Eye (tissue), 1 donor: ENCODE measurements at regions not wholly inside any gene's neighbourhood (a gene's known extent, or its start where the extent isn't known, plus 50 kb on each side); places are given as distances from the start of the nearest gene placed in this dataset.

ENCODE experiments used
- DNase-seq: peaks from one replicate; pipeline ENCODE4 v3.0.0-alpha.2; 2015

- DNase-seq, result no peak
These were observed 65.2 kb upstream of the CDON start for GRCh38 chr11:126127898-126128297.

- DNase-seq, result no peak
These were observed 64.7 kb upstream of the CDON start for GRCh38 chr11:126127284-126127845.

- no peak for DNase-seq
These were observed 61.6 kb upstream of the CDON start for GRCh38 chr11:126124231-126124661.

- no peak for DNase-seq
These were observed 61.0 kb upstream of the CDON start for GRCh38 chr11:126123686-126124085.

- peak; percentile 10 for DNase-seq
These were observed 60.2 kb upstream of the CDON start for GRCh38 chr11:126122863-126123262.

- DNase-seq, result no peak
These were observed 58.6 kb upstream of the CDON start for GRCh38 chr11:126121296-126121695.

- no peak for DNase-seq
These were observed 56.1 kb upstream of the CDON start for GRCh38 chr11:126118806-126119205.

- peak; percentile 79 for DNase-seq
These were observed 53.2 kb upstream of the CDON start for GRCh38 chr11:126115816-126116331.

GRCh38 chr11:126115127-126115495, 52.4 kb upstream of the CDON start:
- peak; percentile 35 for DNase-seq

- no peak for DNase-seq
These were observed 51.9 kb upstream of the CDON start for GRCh38 chr11:126114486-126115126.

GRCh38 chr11:126113963-126114362, 51.3 kb upstream of the CDON start:
- DNase-seq, result peak; percentile 11

- DNase-seq, result peak; percentile 58
These were observed 50.9 kb upstream of the CDON start for GRCh38 chr11:126113515-126113957.

- no peak for DNase-seq
These were observed 50.3 kb upstream of the CDON start for GRCh38 chr11:126113012-126113411.

- peak; percentile 89 for DNase-seq
These were observed 49.9 kb upstream of the CDON start for GRCh38 chr11:126112547-126112946.
